ENCODE measurements at regions not wholly inside any gene's neighbourhood (a gene's known extent, or its start where the extent isn't known, plus 50 kb on each side); places are given as distances from the start of the nearest gene placed in this dataset.

DNA sequence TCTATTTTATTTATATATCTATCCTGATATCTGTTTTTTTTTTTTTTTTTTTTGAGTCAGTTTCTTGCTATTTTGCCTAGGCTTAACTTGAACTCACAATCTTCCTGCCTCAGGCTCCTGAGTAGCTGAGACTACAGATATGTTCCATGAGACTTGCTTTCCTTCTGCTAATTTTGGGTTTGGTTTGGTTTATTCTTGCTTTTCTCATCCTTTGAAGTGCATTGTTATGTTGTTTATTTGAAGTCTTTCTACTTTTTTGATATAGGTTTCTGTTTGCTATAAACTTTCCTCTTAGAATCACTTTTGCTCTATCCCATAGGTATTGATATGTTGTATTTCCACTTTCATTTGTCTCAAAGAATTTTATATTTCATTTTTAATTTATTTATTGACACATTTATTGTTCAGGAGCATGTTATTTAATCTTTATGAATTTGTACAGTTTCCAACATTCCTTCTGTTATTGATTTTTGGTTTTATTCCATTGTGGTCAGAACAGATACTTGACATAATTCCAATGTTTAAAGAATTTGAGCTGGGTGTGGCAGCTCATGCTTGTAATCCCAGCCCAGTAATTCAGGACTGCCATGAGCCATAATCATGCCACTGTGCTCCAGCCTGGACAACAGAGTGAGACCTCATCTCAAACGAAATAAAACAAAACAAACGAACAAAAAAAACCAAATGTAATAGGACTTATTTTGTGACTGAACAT, 62.3 kb upstream of the PLSCR4 start:
- FAIRE-seq = no peak
- TF ChIP-seq, protein P1, sequence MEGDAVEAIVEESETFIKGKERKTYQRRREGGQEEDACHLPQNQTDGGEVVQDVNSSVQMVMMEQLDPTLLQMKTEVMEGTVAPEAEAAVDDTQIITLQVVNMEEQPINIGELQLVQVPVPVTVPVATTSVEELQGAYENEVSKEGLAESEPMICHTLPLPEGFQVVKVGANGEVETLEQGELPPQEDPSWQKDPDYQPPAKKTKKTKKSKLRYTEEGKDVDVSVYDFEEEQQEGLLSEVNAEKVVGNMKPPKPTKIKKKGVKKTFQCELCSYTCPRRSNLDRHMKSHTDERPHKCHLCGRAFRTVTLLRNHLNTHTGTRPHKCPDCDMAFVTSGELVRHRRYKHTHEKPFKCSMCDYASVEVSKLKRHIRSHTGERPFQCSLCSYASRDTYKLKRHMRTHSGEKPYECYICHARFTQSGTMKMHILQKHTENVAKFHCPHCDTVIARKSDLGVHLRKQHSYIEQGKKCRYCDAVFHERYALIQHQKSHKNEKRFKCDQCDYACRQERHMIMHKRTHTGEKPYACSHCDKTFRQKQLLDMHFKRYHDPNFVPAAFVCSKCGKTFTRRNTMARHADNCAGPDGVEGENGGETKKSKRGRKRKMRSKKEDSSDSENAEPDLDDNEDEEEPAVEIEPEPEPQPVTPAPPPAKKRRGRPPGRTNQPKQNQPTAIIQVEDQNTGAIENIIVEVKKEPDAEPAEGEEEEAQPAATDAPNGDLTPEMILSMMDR (IDR thresholded peaks at IDR 0.05; ENCODE audit: insufficient read depth, missing control alignments) = no peak
- no peak for DNase-seq (ENCODE audit: insufficient read length, low spot score)

DNA sequence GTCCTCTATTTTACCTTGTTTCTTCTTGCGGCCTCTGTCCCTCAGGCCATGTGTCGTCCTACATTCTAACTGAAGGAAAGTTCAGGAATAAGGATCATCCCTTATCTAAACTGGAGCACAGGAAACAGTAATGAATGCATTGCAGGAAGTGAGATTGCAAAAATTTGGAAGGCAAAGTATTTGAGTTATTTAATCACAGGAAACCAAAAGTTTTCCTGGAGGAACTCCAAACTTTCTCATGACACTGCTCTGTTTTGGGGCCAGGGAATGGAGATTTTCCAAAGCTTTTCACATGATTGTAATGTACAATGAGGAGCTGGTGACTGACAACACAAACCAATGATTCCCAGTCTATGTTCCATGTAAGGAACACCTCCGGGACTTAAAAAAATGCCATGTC, 57.8 kb upstream of the PLSCR4 start:
- TF ChIP-seq, protein P1 (IDR thresholded peaks at IDR 0.05; ENCODE audit: insufficient read depth, missing control alignments) = no peak
- DNase-seq (ENCODE audit: insufficient read length, low spot score) (no peak), FAIRE-seq (no peak)

DNA sequence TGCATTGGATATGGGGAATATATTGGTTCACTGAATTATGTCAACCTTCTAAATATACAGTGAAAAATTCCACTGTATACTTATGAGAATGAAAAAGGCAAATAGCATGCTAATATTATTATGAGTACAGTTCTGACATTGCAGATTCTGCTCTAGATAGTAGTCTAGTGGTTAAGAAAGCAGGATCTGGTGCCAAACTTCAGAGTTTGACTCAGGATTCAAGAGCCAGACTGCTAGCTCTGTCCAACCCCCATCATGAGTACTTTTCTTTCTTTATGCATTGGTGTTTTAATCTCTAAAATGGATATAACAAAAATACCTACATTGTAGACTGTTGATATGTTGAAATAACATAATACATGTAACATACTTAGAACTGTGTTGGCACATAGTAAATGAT, 57.3 kb upstream of the PLSCR4 start:
- no peak for FAIRE-seq

DNA sequence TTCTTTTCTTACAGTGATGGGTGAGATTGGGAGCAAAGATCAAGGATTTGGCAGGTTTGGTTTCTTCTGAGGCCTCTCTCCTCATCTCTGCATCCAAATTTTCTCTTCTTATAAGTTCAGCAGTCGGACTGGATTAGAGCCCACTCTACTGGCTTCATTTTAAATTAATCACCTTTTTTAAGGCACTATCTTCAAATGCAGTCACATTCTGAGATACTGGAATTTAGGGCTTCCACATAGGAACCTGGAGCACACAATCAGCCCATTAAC, 56.5 kb upstream of the PLSCR4 start:
- DNase-seq (ENCODE audit: insufficient read length, low spot score) (no peak), FAIRE-seq (no peak)
- TF ChIP-seq, protein P1 (IDR thresholded peaks at IDR 0.05; ENCODE audit: insufficient read depth, missing control alignments) = no peak

More for the DNA sequence above, 57.3 kb upstream of the PLSCR4 start:
- no peak for DNase-seq (ENCODE audit: insufficient read length, low spot score)
- TF ChIP-seq, protein P1 (IDR thresholded peaks at IDR 0.05; ENCODE audit: insufficient read depth, missing control alignments) = no peak

DNA sequence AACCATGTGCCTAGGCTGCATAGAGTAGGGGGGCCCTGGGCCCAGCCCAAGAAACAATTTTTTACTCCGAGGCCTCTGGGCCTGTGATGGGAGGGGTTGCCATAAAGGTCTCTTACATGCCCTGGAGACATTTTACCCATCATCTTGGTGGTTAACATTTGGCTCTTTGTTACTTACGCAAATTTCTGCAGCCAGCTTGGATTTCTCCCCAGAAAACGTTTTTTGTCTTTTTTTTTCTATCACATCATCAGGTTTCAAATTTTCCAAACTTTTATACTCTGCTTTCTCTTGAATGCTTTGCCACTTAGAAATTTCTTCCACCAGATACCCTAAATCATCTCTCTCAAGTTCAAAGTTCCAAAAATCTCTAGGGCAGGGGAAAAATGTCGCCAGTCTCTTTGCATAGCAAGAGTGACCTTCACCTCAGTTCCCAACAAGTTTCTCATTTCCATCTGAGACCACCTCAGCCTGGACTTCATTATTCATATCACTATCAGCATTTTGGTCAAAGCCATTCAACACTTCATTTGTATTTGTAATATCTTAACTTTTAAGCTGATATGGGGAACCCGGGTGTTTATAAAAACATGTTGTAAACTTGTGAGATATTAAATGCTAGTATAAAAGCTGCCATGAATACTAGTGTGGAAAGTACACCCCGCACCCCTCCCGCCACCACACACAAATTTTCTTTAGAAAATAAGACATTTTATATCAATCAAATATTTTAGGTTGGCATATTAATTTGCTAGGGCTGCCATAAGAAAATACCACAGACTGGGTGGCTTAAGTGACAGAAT, 56.0 kb upstream of the PLSCR4 start:
- DNase-seq (ENCODE audit: insufficient read length, low spot score) (no peak), FAIRE-seq (no peak)
- TF ChIP-seq, protein P1 (IDR thresholded peaks at IDR 0.05; ENCODE audit: insufficient read depth, missing control alignments) = no peak

DNA sequence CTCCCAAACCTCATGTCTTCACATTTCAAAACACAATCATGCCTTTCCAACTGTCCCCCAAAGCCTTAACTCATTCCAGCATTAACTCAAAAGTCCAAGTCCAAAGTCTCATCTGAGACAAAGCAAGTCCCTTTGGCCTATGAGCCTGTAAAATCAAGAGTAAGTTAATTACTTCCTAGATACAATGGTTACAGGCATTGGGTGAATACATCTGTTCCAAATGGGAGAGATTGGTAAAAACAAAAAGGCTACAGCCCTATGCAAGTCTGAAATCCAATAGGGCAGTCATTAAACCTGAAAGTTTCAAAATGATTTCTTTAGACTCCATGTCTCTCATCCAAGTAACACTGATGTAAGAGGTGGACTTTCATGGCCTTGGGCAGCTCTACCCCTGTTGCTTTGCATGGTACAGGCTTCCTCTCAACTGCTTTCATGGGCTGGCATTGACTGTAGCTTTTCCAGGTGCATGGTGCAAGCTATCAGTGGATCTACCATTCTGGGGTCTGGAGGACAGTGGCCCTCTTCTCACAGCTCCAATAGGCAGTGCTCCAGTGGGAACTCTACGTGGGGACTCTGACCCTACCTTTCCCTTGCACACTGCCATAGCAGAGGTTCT, 55.0 kb upstream of the PLSCR4 start:
- DNase-seq (ENCODE audit: insufficient read length, low spot score) (no peak), FAIRE-seq (no peak)
- TF ChIP-seq, protein P1 (IDR thresholded peaks at IDR 0.05; ENCODE audit: insufficient read depth, missing control alignments) = no peak

DNA sequence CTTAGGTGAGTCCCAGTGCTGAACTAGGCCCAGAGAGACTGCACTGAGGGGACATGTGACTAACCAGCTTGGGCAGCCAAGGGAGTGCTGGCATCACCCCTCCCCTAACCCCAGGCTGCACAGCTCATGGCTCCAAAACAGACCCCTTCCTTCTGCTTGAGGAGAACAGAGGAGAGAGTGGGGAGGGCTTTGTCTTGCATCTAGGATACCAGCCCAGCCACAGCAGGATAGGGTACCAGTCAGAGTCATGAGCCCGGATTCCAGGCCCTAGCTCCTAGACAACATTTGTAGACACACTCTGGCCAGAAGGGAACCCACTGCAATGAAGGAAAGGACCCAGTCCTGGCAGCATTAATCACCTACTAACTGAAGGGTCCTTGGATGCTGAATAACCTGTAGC, 49.9 kb upstream of the PLSCR4 start:
- FAIRE-seq (no peak), DNase-seq (ENCODE audit: insufficient read length, low spot score) (no peak)
- TF ChIP-seq, protein P1 (IDR thresholded peaks at IDR 0.05; ENCODE audit: insufficient read depth, missing control alignments) = no peak
